ENCODE measurements at regions not wholly inside any gene's neighbourhood (a gene's known extent, or its start where the extent isn't known, plus 50 kb on each side); places are given as distances from the start of the nearest gene placed in this dataset.

GRCh38 chr16:73383195-73383987 is 335.5 kb upstream of the ZFHX3 start:
- Histone ChIP-seq H3K27ac (no peak overlapping the region), H3K36me3 (ENCODE audit: control insufficient read depth, insufficient read depth, low read length) (no peaks in the 10 kb centered on the region), H3K27me3 (ENCODE audit: control insufficient read depth, insufficient read depth, low read length) (no peaks in the 10 kb centered on the region), H3K4me2 (ENCODE audit: low read length) (no peak overlapping the region), H3K9ac (no peak overlapping the region), H3K4me3 (ENCODE audit: low read depth, low read length) (no peak overlapping the region), H3K4me1 (no peaks in the 10 kb centered on the region), H3K9me3 (ENCODE audit: control insufficient read depth, low read length) (no peaks in the 10 kb centered on the region), H2AFZ (no peak overlapping the region), H3K79me2 (no peaks in the 10 kb centered on the region)
- TF ChIP-seq CTCF (IDR thresholded peaks at IDR 0.05), result no peak

GRCh38 chr16:73378471-73378870 is 330.5 kb upstream of the ZFHX3 start:
- no peak overlapping the region for H3K4me2 ChIP-seq (ENCODE audit: low read length)
- no peak overlapping the region for H3K4me3 ChIP-seq (ENCODE audit: low read depth, low read length)
- no peak overlapping the region for H3K27ac ChIP-seq
- no peaks in the 10 kb centered on the region for H3K4me1 ChIP-seq
- TF ChIP-seq CTCF (IDR thresholded peaks at IDR 0.05), result no peak
- no peaks in the 10 kb centered on the region for H3K36me3 ChIP-seq (ENCODE audit: control insufficient read depth, insufficient read depth, low read length)
- H3K27me3 ChIP-seq (ENCODE audit: control insufficient read depth, insufficient read depth, low read length), result no peaks in the 10 kb centered on the region
- H3K79me2 ChIP-seq, result no peaks in the 10 kb centered on the region
- no peak overlapping the region for H3K9ac ChIP-seq
- no peaks in the 10 kb centered on the region for H3K9me3 ChIP-seq (ENCODE audit: control insufficient read depth, low read length)
- H2AFZ ChIP-seq, result no peak overlapping the region

GRCh38 chr16:73371584-73372319 is 323.8 kb upstream of the ZFHX3 start:
- no peak overlapping the region for H3K27ac ChIP-seq
- no peak overlapping the region for H3K9ac ChIP-seq

GRCh38 chr16:73369851-73370250 is 321.9 kb upstream of the ZFHX3 start:
- Histone ChIP-seq H3K4me2 (ENCODE audit: low read length) (no peak overlapping the region), H2AFZ (no peak overlapping the region), H3K4me1 (no peaks in the 10 kb centered on the region), H3K27me3 (ENCODE audit: control insufficient read depth, insufficient read depth, low read length) (no peaks in the 10 kb centered on the region), H3K4me3 (ENCODE audit: low read depth, low read length) (no peak overlapping the region), H3K36me3 (ENCODE audit: control insufficient read depth, insufficient read depth, low read length) (no peaks in the 10 kb centered on the region), H3K9me3 (ENCODE audit: control insufficient read depth, low read length) (no peaks in the 10 kb centered on the region), H3K9ac (no peak overlapping the region), H3K79me2 (no peaks in the 10 kb centered on the region), H3K27ac (no peak overlapping the region)
- no peak for TF ChIP-seq CTCF (IDR thresholded peaks at IDR 0.05)

More at GRCh38 chr16:73371584-73372319, 323.8 kb upstream of the ZFHX3 start:
- no peak for TF ChIP-seq CTCF (IDR thresholded peaks at IDR 0.05)
- H3K4me2 ChIP-seq (ENCODE audit: low read length), result no peak overlapping the region
- H2AFZ ChIP-seq, result no peak overlapping the region
- H3K4me1 ChIP-seq, result no peaks in the 10 kb centered on the region
- H3K9me3 ChIP-seq (ENCODE audit: control insufficient read depth, low read length), result no peaks in the 10 kb centered on the region
- H3K79me2 ChIP-seq, result no peaks in the 10 kb centered on the region
- no peaks in the 10 kb centered on the region for H3K27me3 ChIP-seq (ENCODE audit: control insufficient read depth, insufficient read depth, low read length)
- H3K4me3 ChIP-seq (ENCODE audit: low read depth, low read length), result no peak overlapping the region
- H3K36me3 ChIP-seq (ENCODE audit: control insufficient read depth, insufficient read depth, low read length), result no peaks in the 10 kb centered on the region
